ENCODE measurements at regions not wholly inside any gene's neighbourhood (a gene's known extent, or its start where the extent isn't known, plus 50 kb on each side); places are given as distances from the start of the nearest gene placed in this dataset.

- no peak for DNase-seq
- Histone ChIP-seq H2BK5ac (ENCODE audit: low read depth, low read length, poor library complexity, severe bottlenecking) (no peak overlapping the region), H4K8ac (ENCODE audit: low read length) (no peak overlapping the region), H2BK12ac (ENCODE audit: low read length in 2 of 2) (no peak overlapping the region), H3K4me2 (ENCODE audit: low read length, poor library complexity, severe bottlenecking) (peak overlapping the region; percentile 59), H3K27ac (ENCODE audit: low read length, poor library complexity, severe bottlenecking) (peak overlapping the region; percentile 89), H3K4me1 (ENCODE audit: control insufficient read depth, insufficient read depth, low read depth, low read length) (peaks cover 20% of the 10 kb centered on the region), H4K91ac (ENCODE audit: low read length) (no peak overlapping the region), H2BK120ac (ENCODE audit: low read depth, low read length) (no peak overlapping the region), H3K9me3 (ENCODE audit: control insufficient read depth, low read length) (no peaks in the 10 kb centered on the region), H3K18ac (ENCODE audit: low read depth in 1 of 2, low read length in 2 of 2) (no peak overlapping the region), H3K23ac (ENCODE audit: low read length in 2 of 2) (no peak overlapping the region), H2BK15ac (ENCODE audit: low read depth, poor library complexity, severe bottlenecking) (no peak overlapping the region), H3K14ac (ENCODE audit: low read length in 2 of 2) (no peak overlapping the region), H3K36me3 (ENCODE audit: control insufficient read depth in 1 of 2, insufficient read depth in 2 of 2, low read depth in 1 of 2, low read length in 2 of 2) (no peaks in the 10 kb centered on the region), H3K79me1 (replicated peaks; ENCODE audit: low read length, poor library complexity, severe bottlenecking) (no peaks in the 10 kb centered on the region), H2AK5ac (ENCODE audit: low read length, severe bottlenecking) (no peak overlapping the region), H3K27me3 (ENCODE audit: control insufficient read depth in 1 of 2, insufficient read depth in 1 of 2, low read length in 2 of 2) (no peaks in the 10 kb centered on the region), H3K4ac (ENCODE audit: low read depth in 1 of 2, low read length in 2 of 2) (peak overlapping the region in 1 of 2 experiments; percentile 5), H3K9ac (ENCODE audit: low read length) (no peak overlapping the region), H2AFZ (ENCODE audit: low read depth, low read length) (no peak overlapping the region), H3K4me3 (ENCODE audit: insufficient read depth in 1 of 2, low read depth in 1 of 2, low read length in 2 of 2) (no peak overlapping the region)
- WGBS, result 59% methylated on average over 4 of the region's 4 CpGs
These were observed 54.3 kb upstream of the BZW1 start for GRCh38 chr2:200757399-200757798.

DNA sequence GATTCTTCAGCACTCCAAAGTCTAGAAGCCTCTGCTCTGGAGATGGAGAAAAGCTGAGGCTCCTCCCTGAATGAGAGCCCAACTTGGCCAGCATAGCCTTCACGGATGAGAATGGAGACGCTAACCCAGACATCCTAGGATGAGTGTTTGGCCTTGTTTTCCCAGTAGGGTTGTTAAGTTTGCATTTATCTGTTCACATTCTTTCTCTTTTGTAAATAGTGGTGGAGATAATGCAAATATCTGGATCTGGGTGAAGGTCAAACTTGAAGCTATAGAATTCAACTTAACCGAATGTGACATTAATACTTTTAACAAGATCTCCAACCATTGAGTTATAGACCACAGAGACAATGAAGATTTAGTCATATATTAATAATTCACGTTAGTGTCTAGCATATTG lies 53.4 kb upstream of the BZW1 start:
- H3K27me3 ChIP-seq (ENCODE audit: control insufficient read depth in 1 of 2, insufficient read depth in 1 of 2, low read length in 2 of 2), result no peaks in the 10 kb centered on the region

GRCh38 chr2:200761266-200761665 lies 50.4 kb upstream of the BZW1 start:
- no peak overlapping the region for H4K91ac ChIP-seq (ENCODE audit: low read length)
- no peak overlapping the region for H2AFZ ChIP-seq (ENCODE audit: low read depth, low read length)
- no peaks in the 10 kb centered on the region for H3K36me3 ChIP-seq (ENCODE audit: control insufficient read depth in 1 of 2, insufficient read depth in 2 of 2, low read depth in 1 of 2, low read length in 2 of 2)
- peak overlapping the region in 1 of 2 experiments; percentile 37 for H3K4ac ChIP-seq (ENCODE audit: low read depth in 1 of 2, low read length in 2 of 2)
- H3K4me1 ChIP-seq (ENCODE audit: control insufficient read depth, insufficient read depth, low read depth, low read length), result peaks cover 22% of the 10 kb centered on the region
- no peaks in the 10 kb centered on the region for H3K79me1 ChIP-seq (replicated peaks; ENCODE audit: low read length, poor library complexity, severe bottlenecking)
- no peak overlapping the region for H3K9ac ChIP-seq (ENCODE audit: low read length)
- H3K18ac ChIP-seq (ENCODE audit: low read depth in 1 of 2, low read length in 2 of 2), result no peak overlapping the region
- no peak overlapping the region for H2BK12ac ChIP-seq (ENCODE audit: low read length in 2 of 2)
- no peak overlapping the region for H3K14ac ChIP-seq (ENCODE audit: low read length in 2 of 2)
- H3K23ac ChIP-seq (ENCODE audit: low read length in 2 of 2), result no peak overlapping the region
- H2BK15ac ChIP-seq (ENCODE audit: low read depth, poor library complexity, severe bottlenecking), result no peak overlapping the region
- no peaks in the 10 kb centered on the region for H3K9me3 ChIP-seq (ENCODE audit: control insufficient read depth, low read length)
- no peak overlapping the region for H2BK120ac ChIP-seq (ENCODE audit: low read depth, low read length)
- H2BK5ac ChIP-seq (ENCODE audit: low read depth, low read length, poor library complexity, severe bottlenecking), result no peak overlapping the region
- H4K8ac ChIP-seq (ENCODE audit: low read length), result no peak overlapping the region
- no peaks in the 10 kb centered on the region for H3K27me3 ChIP-seq (ENCODE audit: control insufficient read depth in 1 of 2, insufficient read depth in 1 of 2, low read length in 2 of 2)
- WGBS, result 24% methylated on average over 1 of the region's 1 CpG
- peak overlapping the region; percentile 25 for H3K27ac ChIP-seq (ENCODE audit: low read length, poor library complexity, severe bottlenecking)
- no peak overlapping the region for H2AK5ac ChIP-seq (ENCODE audit: low read length, severe bottlenecking)
- no peak overlapping the region for H3K4me3 ChIP-seq (ENCODE audit: insufficient read depth in 1 of 2, low read depth in 1 of 2, low read length in 2 of 2)
- peak; percentile 59 for DNase-seq
- H3K4me2 ChIP-seq (ENCODE audit: low read length, poor library complexity, severe bottlenecking), result no peak overlapping the region

More for the DNA sequence above, 53.4 kb upstream of the BZW1 start:
- peak overlapping the region; percentile 33 for H2AK5ac ChIP-seq (ENCODE audit: low read length, severe bottlenecking)
- no peak overlapping the region for H3K4ac ChIP-seq (ENCODE audit: low read depth in 1 of 2, low read length in 2 of 2)
- 89% methylated on average over 4 of the region's 4 CpGs for WGBS
- H3K18ac ChIP-seq (ENCODE audit: low read depth in 1 of 2, low read length in 2 of 2), result no peak overlapping the region
- H2BK15ac ChIP-seq (ENCODE audit: low read depth, poor library complexity, severe bottlenecking), result no peak overlapping the region
- H2BK120ac ChIP-seq (ENCODE audit: low read depth, low read length), result no peak overlapping the region
- H3K4me3 ChIP-seq (ENCODE audit: insufficient read depth in 1 of 2, low read depth in 1 of 2, low read length in 2 of 2), result no peak overlapping the region
- H2BK12ac ChIP-seq (ENCODE audit: low read length in 2 of 2), result no peak overlapping the region
- H4K91ac ChIP-seq (ENCODE audit: low read length), result no peak overlapping the region
- no peaks in the 10 kb centered on the region for H3K79me1 ChIP-seq (replicated peaks; ENCODE audit: low read length, poor library complexity, severe bottlenecking)
- DNase-seq, result no peak
- H3K23ac ChIP-seq (ENCODE audit: low read length in 2 of 2), result no peak overlapping the region
- H3K9me3 ChIP-seq (ENCODE audit: control insufficient read depth, low read length), result no peaks in the 10 kb centered on the region
- H2BK5ac ChIP-seq (ENCODE audit: low read depth, low read length, poor library complexity, severe bottlenecking), result peak overlapping the region; percentile 22
- H3K9ac ChIP-seq (ENCODE audit: low read length), result no peak overlapping the region
- H3K4me2 ChIP-seq (ENCODE audit: low read length, poor library complexity, severe bottlenecking), result no peak overlapping the region
- peak overlapping the region; percentile 89 for H3K27ac ChIP-seq (ENCODE audit: low read length, poor library complexity, severe bottlenecking)
- no peak overlapping the region for H3K14ac ChIP-seq (ENCODE audit: low read length in 2 of 2)
- H4K8ac ChIP-seq (ENCODE audit: low read length), result no peak overlapping the region
- H2AFZ ChIP-seq (ENCODE audit: low read depth, low read length), result no peak overlapping the region
- H3K36me3 ChIP-seq (ENCODE audit: control insufficient read depth in 1 of 2, insufficient read depth in 2 of 2, low read depth in 1 of 2, low read length in 2 of 2), result no peaks in the 10 kb centered on the region
- H3K4me1 ChIP-seq (ENCODE audit: control insufficient read depth, insufficient read depth, low read depth, low read length), result peaks cover 20% of the 10 kb centered on the region
